Heart right ventricle (tissue), 16 donors: ENCODE measurements at regions not wholly inside any gene's neighbourhood (a gene's known extent, or its start where the extent isn't known, plus 50 kb on each side); places are given as distances from the start of the nearest gene placed in this dataset.
"Not testable (repeated sequence)": the region's sequence is repeated elsewhere in the genome, so short reads cannot be mapped to it uniquely, and the experiment has no call there.

ENCODE experiments used
- ATAC-seq, 8 donors: fragments of 200-7000 bp; cut with Tn5 transposase; one replicate each; pipeline ENCODE4 v1.9.1; 2020; ENCODE audit warnings: mild to moderate bottlenecking in 8 of 8, moderate library complexity in 8 of 8, moderate number of reproducible peaks in 1 of 8
- DNase-seq, 2 donors: peaks; one replicate each; pipeline ENCODE4 v3.0.0-alpha.2; 2020
- H3K27ac ChIP-seq, 10 donors: fragments of 200-600 bp; sonication (generic) in 2 of 10; one replicate each; pipeline versions ENCODE4 v1.5.0 to v1.8.0; 2020 to 2022; ENCODE audit warnings: mild to moderate bottlenecking in 3 of 10
- H3K27me3 ChIP-seq, 7 donors: fragments of 200-600 bp; one replicate each; pipeline ENCODE4 v1.8.0; 2021 to 2022; ENCODE audit warnings: mild to moderate bottlenecking in 2 of 7
- H3K36me3 ChIP-seq, 9 donors: fragments of 200-600 bp; sonication (generic) in 1 of 9; one replicate each; pipeline versions ENCODE4 v1.5.0 to v1.8.0; 2020 to 2022; ENCODE audit warnings: mild to moderate bottlenecking in 2 of 9
- H3K4me1 ChIP-seq, 9 donors: fragments of 200-600 bp; sonication (generic) in 1 of 9; one replicate each; pipeline versions ENCODE4 v1.5.0 to v1.8.0; 2020 to 2022; ENCODE audit warnings: mild to moderate bottlenecking in 4 of 9
- H3K4me3 ChIP-seq, 10 donors: fragments of 200-600 bp; sonication (generic) in 2 of 10; one replicate each; pipeline versions ENCODE4 v1.5.0 to v1.8.0; 2020 to 2022; ENCODE audit warnings: mild to moderate bottlenecking in 7 of 10, moderate library complexity in 2 of 10
- H3K9me3 ChIP-seq, 11 donors: fragments of 200-600 bp in 10 of 11; sonication (generic) in 2 of 11; one replicate each; pipeline versions ENCODE4 v1.5.0 to v1.8.0; 2013 to 2022; ENCODE audit warnings: mild to moderate bottlenecking in 2 of 11, control low read depth in 1 of 11, moderate library complexity in 1 of 11
- WGBS, 2 donors: extraction: QIAGEN DNeasy Blood & Tissue Kit; methylation state at CpG; one replicate each; pipeline ENCODE4 v1.1.7; 2013; ENCODE audit warnings: inconsistent platforms in 1 of 2; 5-methylcytosine and 5-hydroxymethylcytosine counted together
- intact Hi-C, 10 donors: fragments of 100-400 bp; cut with DNase I; formaldehyde crosslinking; loops; one replicate each; pipeline versions ENCODE4 v1.11.1 to v1.14.2; 2022
- TF ChIP-seq, protein P1 (sequence below), 9 donors: fragments of 200-600 bp; sonication (generic) in 2 of 9; IDR thresholded peaks; one replicate each; pipeline versions ENCODE4 v1.5.0 to v1.8.0; 2021 to 2022; ENCODE audit warnings: antibody characterized with exemption in 9 of 9, mild to moderate bottlenecking in 5 of 9, moderate library complexity in 1 of 9
- donor health status: Arrhythmogenic right ventricular cardiomyopathy.
- donor health status: ischemic (EF 13 %, LVEDD 7.1; RV severe dilation, severe dysfunction).
- donor health status: healthy with polysubstance abuse.
- donor health status: DM: no; HTN: yes; CAD: no.
- donor health status: DM: no; HTN: no; CAD: no.
- donor health status: ischemic (EF 25% LVEDD 6.9; RV normal size, moderate dysfunction).
- donor health status: ischemic (EF 25% LVEDD 5.7; RV mildly dilated, moderate dysfunction).
- donor health status: healthy.
- donor health status: DM: yes; HTN: yes; CAD: no.
- donor health status: Ischemic cardiomyopathy.
- donor health status: ischemic (EF 35%, LVEDD 5.7; RV mildly dilated, moderate dysfunction).
- donor health status: nonischemic (EF 11% LVEDD 7.7; RV severe dilation, severe dysfunction).
- donor health status: DM: yes; HTN: yes; CAD: no.
- donor health status: PGD.
- donor health status: ischemic (EF 29% LVEDD 5.4; RV normal size, mild dysfunction).
- donor health status: nonischemic (EF 23%, LVEDD 6.1; RV moderate dilation, normal function).

GRCh38 chr1:220942278-220942677 is 63.0 kb downstream of the HLX start:
- Histone ChIP-seq H3K9me3 (peaks cover 0 to 5% (median 0%) of the 10 kb centered on the region in 11 donors), H3K4me1 (no peaks in the 10 kb centered on the region), H3K4me3 (no peak overlapping the region), H3K36me3 (no peaks in the 10 kb centered on the region), H3K27ac (no peak overlapping the region), H3K27me3 (no peaks in the 10 kb centered on the region)
- TF ChIP-seq, protein P1, sequence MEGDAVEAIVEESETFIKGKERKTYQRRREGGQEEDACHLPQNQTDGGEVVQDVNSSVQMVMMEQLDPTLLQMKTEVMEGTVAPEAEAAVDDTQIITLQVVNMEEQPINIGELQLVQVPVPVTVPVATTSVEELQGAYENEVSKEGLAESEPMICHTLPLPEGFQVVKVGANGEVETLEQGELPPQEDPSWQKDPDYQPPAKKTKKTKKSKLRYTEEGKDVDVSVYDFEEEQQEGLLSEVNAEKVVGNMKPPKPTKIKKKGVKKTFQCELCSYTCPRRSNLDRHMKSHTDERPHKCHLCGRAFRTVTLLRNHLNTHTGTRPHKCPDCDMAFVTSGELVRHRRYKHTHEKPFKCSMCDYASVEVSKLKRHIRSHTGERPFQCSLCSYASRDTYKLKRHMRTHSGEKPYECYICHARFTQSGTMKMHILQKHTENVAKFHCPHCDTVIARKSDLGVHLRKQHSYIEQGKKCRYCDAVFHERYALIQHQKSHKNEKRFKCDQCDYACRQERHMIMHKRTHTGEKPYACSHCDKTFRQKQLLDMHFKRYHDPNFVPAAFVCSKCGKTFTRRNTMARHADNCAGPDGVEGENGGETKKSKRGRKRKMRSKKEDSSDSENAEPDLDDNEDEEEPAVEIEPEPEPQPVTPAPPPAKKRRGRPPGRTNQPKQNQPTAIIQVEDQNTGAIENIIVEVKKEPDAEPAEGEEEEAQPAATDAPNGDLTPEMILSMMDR (IDR thresholded peaks at IDR 0.05), result no peak
- no peak for DNase-seq
- intact Hi-C loops, result no loop called here
- WGBS, 2 donors, result 94 to 95% methylated on average over 5 of the region's 5 CpGs
- no peak for ATAC-seq

DNA sequence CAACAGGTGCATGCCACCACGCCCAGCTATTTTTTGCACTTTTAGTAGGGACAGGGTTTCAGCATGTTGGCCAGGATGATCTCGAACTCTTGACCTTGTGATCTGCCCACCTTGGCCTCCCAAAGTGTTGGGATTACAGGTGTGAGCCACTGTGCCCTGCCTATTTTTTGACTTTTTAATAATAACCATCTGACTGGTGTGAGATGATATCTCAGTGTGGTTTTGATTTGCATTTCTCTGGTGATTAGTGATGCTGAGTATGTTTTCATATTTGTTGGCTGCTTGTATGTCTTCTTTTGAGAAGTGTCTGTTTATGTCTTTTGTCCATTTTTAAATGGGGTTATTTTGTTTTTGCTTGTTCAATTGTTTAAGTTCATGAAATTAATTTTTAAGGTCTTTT is 63.7 kb downstream of the HLX start:
- H3K4me3 ChIP-seq, ATAC-seq, DNase-seq, H3K4me1 ChIP-seq, H3K27ac ChIP-seq, H3K9me3 ChIP-seq, H3K27me3 ChIP-seq, intact Hi-C loops, H3K36me3 ChIP-seq: not testable (repeated sequence)
- WGBS, 2 donors, result 89 to 95% methylated on average over 2 of the region's 2 CpGs

DNA sequence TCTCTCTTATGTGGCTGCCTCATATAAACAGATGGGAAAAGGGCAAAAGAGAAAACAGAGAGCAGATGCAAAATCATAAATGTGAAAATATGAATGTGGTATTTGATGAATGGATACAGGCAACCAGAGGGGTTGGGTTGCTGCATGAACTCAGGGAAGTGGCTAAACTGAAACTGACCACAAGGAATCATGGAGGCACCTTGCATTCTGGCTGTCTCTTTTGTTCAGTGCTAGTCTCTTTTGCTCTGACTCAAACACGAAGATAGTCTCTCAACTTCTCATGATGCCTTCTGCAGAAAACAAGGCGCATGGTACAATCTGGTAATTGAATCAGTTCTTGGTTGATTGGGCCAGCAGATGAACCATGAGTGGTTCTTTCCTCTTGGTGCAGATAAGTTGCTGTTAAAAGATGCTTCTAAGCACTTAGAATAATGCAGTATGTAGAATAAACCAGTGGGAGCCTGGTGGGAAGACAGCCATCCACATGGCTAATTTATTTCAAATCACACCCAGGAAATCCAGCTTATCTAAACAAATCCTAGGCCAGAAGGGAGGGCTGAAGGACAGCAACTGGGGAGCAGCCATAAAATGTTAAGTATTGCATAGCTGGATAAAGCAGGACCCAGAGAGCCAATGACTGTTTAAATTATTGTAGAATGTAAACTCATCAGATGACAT is 64.2 kb downstream of the HLX start:
- TF ChIP-seq, protein P1 (IDR thresholded peaks at IDR 0.05), result no peak
- ATAC-seq (no peak), DNase-seq (no peak)
- H3K4me1 ChIP-seq, result no peaks in the 10 kb centered on the region
- H3K36me3 ChIP-seq, result no peaks in the 10 kb centered on the region
- no peak overlapping the region for H3K4me3 ChIP-seq
- H3K27me3 ChIP-seq, result no peaks in the 10 kb centered on the region
- H3K9me3 ChIP-seq, result peaks cover 0 to 5% (median 0%) of the 10 kb centered on the region in 11 donors
- 47 to 58% methylated on average over 2 of the region's 2 CpGs for WGBS, 2 donors
- H3K27ac ChIP-seq, result no peak overlapping the region
- intact Hi-C loops, result no loop called here

DNA sequence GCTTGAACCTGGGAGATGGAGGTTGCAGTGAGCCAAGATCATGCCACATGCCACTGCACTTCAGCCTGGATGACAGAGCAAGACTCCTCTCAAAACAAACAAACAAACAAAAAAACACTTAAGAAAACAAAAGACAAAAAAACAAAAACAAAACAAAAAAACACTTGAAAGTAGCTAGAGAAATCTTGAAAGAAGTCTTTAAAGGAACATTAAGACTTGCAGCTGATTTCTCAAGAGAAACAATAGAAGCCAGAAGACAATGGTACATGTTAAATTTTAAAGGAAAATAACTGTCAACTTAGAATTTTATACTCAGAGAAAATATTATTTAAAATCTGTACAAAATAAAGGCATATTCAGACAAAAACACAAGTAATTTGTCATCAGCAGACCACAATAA is 71.3 kb downstream of the HLX start:
- ATAC-seq (no peak), DNase-seq (no peak)
- H3K4me1 ChIP-seq, result no peaks in the 10 kb centered on the region
- H3K9me3 ChIP-seq, result peaks cover 0 to 27% (median 15%) of the 10 kb centered on the region in 11 donors
- H3K4me3 ChIP-seq, result no peak overlapping the region
- H3K27me3 ChIP-seq, result no peaks in the 10 kb centered on the region
- no peak overlapping the region for H3K27ac ChIP-seq
- intact Hi-C loops, result no loop called here
- H3K36me3 ChIP-seq, result no peaks in the 10 kb centered on the region
- TF ChIP-seq, protein P1 (IDR thresholded peaks at IDR 0.05), result no peak

- 32 to 44% methylated on average over 3 of the region's 3 CpGs for WGBS, 2 donors
- intact Hi-C loops, result no loop called here
- H3K4me1 ChIP-seq, result peaks cover 0 to 16% (median 0%) of the 10 kb centered on the region in 9 donors
These were observed 73.9 kb downstream of the HLX start for GRCh38 chr1:220952961-220953643.

More at GRCh38 chr1:220952961-220953643, 73.9 kb downstream of the HLX start:
- Histone ChIP-seq H3K27me3 (no peaks in the 10 kb centered on the region), H3K27ac (no peak overlapping the region), H3K36me3 (no peaks in the 10 kb centered on the region), H3K4me3 (no peak overlapping the region), H3K9me3 (peaks cover 0 to 27% (median 15%) of the 10 kb centered on the region in 11 donors)
- TF ChIP-seq, protein P1 (IDR thresholded peaks at IDR 0.05), result no peak
- ATAC-seq (no peak), DNase-seq (no peak)
